ENCODE measurements at regions not wholly inside any gene's neighbourhood (a gene's known extent, or its start where the extent isn't known, plus 50 kb on each side); places are given as distances from the start of the nearest gene placed in this dataset.

DNA sequence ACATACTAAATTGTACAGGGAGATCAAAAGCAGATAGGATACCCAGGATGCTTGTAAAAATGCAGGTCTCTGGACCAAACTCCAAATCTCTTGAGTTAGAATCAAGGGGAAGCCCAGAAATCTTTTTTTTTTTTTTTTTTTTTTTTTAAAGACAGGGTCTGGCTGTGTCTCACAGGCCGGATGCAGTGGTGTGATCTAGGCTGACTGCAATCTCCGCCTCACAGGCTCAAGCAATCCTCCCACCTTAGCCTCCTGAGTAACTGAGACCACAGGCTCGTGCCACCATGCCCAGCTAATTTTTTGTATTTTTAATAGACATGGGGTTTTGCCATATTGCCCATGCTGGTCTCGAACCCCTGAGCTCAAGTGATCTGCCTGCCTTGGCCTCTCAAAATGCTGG is 373.5 kb downstream of the SHQ1 start:
- in situ Hi-C loops (cut with HindIII; ENCODE audit: low pct_unique_long_range_greater_than_20kb, low sequenced_read_pairs), result no loop called here
- H3K4me1 ChIP-seq (ENCODE audit: control insufficient read depth, insufficient read depth, low read length), result no peaks in the 10 kb centered on the region
- no peaks in the 10 kb centered on the region for H3K27me3 ChIP-seq (ENCODE audit: control insufficient read depth, insufficient read depth, low read length)
- ATAC-seq (no peak), DNase-seq (ENCODE audit: low read depth, low spot score) (no peak)
- ChIA-PET POLR2A (no interaction called here), CTCF (no interaction called here)
- TF ChIP-seq, protein P1, sequence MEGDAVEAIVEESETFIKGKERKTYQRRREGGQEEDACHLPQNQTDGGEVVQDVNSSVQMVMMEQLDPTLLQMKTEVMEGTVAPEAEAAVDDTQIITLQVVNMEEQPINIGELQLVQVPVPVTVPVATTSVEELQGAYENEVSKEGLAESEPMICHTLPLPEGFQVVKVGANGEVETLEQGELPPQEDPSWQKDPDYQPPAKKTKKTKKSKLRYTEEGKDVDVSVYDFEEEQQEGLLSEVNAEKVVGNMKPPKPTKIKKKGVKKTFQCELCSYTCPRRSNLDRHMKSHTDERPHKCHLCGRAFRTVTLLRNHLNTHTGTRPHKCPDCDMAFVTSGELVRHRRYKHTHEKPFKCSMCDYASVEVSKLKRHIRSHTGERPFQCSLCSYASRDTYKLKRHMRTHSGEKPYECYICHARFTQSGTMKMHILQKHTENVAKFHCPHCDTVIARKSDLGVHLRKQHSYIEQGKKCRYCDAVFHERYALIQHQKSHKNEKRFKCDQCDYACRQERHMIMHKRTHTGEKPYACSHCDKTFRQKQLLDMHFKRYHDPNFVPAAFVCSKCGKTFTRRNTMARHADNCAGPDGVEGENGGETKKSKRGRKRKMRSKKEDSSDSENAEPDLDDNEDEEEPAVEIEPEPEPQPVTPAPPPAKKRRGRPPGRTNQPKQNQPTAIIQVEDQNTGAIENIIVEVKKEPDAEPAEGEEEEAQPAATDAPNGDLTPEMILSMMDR (IDR thresholded peaks at IDR 0.05), result no peak
- TF ChIP-seq POLR2AphosphoS5 (IDR thresholded peaks at IDR 0.05; ENCODE audit: low read depth, low read length) (no peak), SIN3A (IDR thresholded peaks at IDR 0.05; ENCODE audit: borderline replicate concordance, insufficient read depth, low read depth, low read length) (no peak)
- TF ChIP-seq, protein P2, sequence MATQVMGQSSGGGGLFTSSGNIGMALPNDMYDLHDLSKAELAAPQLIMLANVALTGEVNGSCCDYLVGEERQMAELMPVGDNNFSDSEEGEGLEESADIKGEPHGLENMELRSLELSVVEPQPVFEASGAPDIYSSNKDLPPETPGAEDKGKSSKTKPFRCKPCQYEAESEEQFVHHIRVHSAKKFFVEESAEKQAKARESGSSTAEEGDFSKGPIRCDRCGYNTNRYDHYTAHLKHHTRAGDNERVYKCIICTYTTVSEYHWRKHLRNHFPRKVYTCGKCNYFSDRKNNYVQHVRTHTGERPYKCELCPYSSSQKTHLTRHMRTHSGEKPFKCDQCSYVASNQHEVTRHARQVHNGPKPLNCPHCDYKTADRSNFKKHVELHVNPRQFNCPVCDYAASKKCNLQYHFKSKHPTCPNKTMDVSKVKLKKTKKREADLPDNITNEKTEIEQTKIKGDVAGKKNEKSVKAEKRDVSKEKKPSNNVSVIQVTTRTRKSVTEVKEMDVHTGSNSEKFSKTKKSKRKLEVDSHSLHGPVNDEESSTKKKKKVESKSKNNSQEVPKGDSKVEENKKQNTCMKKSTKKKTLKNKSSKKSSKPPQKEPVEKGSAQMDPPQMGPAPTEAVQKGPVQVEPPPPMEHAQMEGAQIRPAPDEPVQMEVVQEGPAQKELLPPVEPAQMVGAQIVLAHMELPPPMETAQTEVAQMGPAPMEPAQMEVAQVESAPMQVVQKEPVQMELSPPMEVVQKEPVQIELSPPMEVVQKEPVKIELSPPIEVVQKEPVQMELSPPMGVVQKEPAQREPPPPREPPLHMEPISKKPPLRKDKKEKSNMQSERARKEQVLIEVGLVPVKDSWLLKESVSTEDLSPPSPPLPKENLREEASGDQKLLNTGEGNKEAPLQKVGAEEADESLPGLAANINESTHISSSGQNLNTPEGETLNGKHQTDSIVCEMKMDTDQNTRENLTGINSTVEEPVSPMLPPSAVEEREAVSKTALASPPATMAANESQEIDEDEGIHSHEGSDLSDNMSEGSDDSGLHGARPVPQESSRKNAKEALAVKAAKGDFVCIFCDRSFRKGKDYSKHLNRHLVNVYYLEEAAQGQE (IDR thresholded peaks at IDR 0.05; ENCODE audit: insufficient read depth in 1 of 2, low read depth in 2 of 2, low read length in 1 of 2), result no peak
- no peaks in the 10 kb centered on the region for H3K36me3 ChIP-seq (ENCODE audit: control insufficient read depth, insufficient read depth, low read length)
- H3K27ac ChIP-seq (ENCODE audit: low read length), result no peak overlapping the region
- intact Hi-C loops (cut with micrococcal nuclease; ENCODE audit: unreplicated experiment), result no loop called here
- H3K4me3 ChIP-seq (ENCODE audit: low read depth in 2 of 2, low read length in 2 of 2), result no peak overlapping the region
- BruUV-seq (replicated peaks), result no TSS peak
- no peaks in the 10 kb centered on the region for H3K9me3 ChIP-seq (ENCODE audit: control insufficient read depth, insufficient read depth, low read depth, low read length)

DNA sequence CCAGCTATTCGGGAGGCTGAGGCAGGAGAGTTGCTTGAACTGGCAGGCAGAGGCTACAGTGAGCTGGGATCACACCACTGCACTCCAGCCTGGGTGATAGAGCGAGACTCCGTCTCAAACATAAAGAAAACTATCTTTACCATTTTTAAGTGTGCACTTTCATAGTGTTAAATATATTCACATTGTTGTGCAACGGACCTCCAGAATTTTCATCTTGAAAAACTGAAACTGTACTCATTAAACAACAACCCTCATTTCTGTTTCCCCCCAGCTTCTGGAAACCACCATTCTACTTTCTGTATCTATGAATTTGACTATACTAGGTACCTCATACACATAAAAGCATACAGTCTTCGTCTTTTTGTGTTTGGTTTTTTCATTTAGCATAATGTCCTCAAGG is 375.1 kb downstream of the SHQ1 start:
- POLR2A ChIA-PET, result no interaction called here
- CTCF ChIA-PET, result no interaction called here

More for the DNA sequence above, 375.1 kb downstream of the SHQ1 start:
- no TSS peak for BruUV-seq (replicated peaks)
- Histone ChIP-seq H3K4me3 (ENCODE audit: low read depth in 2 of 2, low read length in 2 of 2) (no peak overlapping the region), H3K4me1 (ENCODE audit: control insufficient read depth, insufficient read depth, low read length) (no peaks in the 10 kb centered on the region), H3K27ac (ENCODE audit: low read length) (no peak overlapping the region), H3K27me3 (ENCODE audit: control insufficient read depth, insufficient read depth, low read length) (no peaks in the 10 kb centered on the region), H3K36me3 (ENCODE audit: control insufficient read depth, insufficient read depth, low read length) (no peaks in the 10 kb centered on the region), H3K9me3 (ENCODE audit: control insufficient read depth, insufficient read depth, low read depth, low read length) (no peaks in the 10 kb centered on the region)
- DNase-seq (ENCODE audit: low read depth, low spot score), result no peak
- intact Hi-C loops (cut with micrococcal nuclease; ENCODE audit: unreplicated experiment), result no loop called here
- ATAC-seq, result no peak
- TF ChIP-seq POLR2AphosphoS5 (IDR thresholded peaks at IDR 0.05; ENCODE audit: low read depth, low read length) (no peak), SIN3A (IDR thresholded peaks at IDR 0.05; ENCODE audit: borderline replicate concordance, insufficient read depth, low read depth, low read length) (no peak), TCF7L2 (IDR thresholded peaks at IDR 0.05; ENCODE audit: low read depth, low read length) (no peak)
- TF ChIP-seq, protein P1 (IDR thresholded peaks at IDR 0.05), result no peak
- TF ChIP-seq, protein P2 (IDR thresholded peaks at IDR 0.05; ENCODE audit: insufficient read depth in 1 of 2, low read depth in 2 of 2, low read length in 1 of 2), result no peak
- in situ Hi-C loops (cut with HindIII; ENCODE audit: low pct_unique_long_range_greater_than_20kb, low sequenced_read_pairs), result no loop called here
